ENCODE measurements at regions not wholly inside any gene's neighbourhood (a gene's known extent, or its start where the extent isn't known, plus 50 kb on each side); places are given as distances from the start of the nearest gene placed in this dataset.

DNA sequence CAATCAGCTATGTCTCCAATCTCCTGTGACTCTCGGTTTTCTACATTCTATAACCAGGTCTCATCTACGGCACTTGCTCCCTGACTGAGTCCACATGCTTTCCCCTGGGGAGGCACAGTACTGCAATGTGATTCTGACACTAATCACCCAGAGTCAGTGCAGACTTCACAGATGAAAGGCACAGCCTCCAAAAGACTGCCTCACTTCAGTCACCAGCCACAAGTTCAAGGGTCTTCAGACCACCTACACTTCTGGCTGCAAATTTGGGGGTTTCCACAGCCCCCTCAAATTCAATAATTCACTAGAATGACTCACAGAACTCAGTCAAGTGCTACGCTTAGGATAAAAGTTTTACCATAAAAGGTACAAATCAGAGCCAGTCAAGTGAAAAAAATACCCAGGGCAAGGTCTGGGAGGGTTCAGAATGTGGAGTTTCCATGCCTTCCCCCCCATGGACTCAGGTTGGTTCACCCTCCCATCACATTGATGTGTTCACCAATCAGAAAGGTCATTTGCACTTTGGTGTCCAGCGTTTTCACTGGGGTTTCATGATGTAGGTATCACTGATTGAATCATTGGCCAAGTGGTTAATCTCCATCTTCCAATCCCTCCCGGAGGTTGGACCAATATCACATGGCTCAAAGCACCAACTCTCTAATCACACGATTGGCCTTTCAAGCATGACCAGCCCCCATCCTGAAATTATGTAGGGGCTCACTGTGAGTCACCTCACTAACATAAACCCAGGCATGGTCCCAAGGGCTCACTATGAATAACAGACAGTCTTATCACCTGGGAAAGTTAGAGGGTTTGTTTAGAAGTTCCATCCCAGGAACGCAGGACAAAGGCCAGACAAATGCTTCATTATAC is 182.9 kb upstream of the CAMK1G start:
- TF ChIP-seq YY1 (IDR thresholded peaks at IDR 0.05; ENCODE audit: low read depth) (no peak), EP300 (IDR thresholded peaks at IDR 0.05; ENCODE audit: borderline replicate concordance) (no peak)

Measured in Ishikawa (cell line).